ENCODE measurements at regions not wholly inside any gene's neighbourhood (a gene's known extent, or its start where the extent isn't known, plus 50 kb on each side); places are given as distances from the start of the nearest gene placed in this dataset.
"Not testable (repeated sequence)": the region's sequence is repeated elsewhere in the genome, so short reads cannot be mapped to it uniquely, and the experiment has no call there.

DNA sequence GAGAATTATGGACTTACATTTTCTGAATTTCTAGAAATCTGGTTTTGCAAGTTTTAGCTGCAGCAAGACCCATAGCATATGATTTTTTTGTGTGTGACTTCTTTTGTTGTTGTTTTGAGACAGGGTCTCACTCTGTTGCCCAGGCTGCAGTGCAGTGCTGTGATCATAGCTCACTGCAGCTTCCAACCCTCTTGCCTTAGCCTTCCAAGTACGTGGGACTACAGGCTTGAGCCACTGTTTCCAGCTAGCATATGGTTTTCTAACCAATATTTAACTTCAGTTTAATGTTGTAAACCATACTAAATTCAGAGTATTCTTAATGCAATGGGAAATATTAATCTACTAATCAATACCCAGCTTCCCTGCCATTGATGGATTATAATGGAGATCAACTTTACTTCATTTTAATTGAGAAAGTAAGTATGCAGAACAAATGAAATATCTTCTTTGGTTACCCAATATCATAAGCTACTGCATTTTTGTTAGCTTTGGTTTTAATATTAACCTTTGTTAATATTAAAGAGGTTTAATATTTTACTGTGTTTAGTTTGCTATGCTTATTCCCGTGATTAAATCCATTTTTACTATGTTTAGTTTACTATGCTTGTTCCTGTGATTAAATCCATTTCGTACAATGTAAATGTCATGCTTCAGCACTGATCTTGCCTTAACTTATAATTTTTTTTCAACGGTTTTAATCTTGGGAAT, 273.4 kb upstream of the TMEFF2 start:
- no peak for DNase-seq

DNA sequence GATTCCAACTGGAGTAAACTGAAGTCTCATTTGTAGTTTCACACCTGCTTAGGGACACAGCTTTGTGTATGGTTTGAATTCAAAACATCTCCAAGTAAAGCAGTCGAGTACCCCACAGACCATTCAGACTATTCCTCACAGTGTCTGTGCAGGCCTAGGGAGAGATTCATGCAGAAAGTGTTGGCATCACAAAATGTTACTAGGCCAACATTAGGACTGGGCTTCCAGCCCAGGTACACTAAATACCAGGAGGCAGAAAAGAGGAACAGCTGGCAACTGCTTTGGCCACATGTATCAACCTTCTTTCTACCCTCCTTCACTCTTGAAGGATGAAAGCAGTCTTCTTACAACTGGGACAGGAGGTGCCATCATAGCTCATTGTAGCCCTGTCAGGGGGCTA, 270.4 kb upstream of the TMEFF2 start:
- DNase-seq = no peak

DNA sequence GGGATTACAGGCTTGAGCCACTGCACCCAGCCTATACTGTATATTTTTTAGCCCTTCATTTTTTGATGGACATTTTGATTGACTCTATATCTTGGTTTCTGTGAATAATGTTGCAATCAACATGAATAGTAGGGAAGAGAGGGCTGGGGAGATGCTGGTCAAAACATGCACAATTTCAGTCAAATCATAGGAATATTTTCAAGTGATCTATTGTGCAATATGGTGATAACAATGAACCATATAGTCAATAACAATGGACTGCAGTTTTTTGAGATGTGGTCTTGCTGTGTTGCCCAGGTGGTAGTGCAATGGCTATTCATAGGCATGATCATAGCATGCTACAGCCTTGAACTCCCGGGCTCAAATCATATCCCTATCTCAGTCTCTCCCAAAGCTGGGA, 264.7 kb upstream of the TMEFF2 start:
- no peak for DNase-seq

DNA sequence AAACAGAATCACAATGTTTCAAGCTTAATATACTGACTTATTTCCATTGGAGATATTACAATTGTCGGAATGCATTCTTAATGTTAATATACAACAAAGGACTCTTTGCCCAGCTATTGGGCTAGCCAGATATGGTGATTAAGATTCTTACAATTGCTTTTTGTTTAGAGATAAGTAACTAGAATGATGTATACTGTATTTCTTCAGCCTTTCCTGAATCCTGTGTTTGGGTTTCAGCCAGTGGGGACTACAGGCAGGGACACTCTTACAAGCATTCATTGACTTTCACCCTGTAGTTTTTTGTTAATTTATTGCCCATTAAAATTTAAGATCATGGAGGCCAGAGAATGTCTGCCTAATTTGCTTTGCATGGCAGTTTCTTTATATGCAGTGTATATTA, 254.1 kb upstream of the TMEFF2 start:
- DNase-seq = no peak

DNA sequence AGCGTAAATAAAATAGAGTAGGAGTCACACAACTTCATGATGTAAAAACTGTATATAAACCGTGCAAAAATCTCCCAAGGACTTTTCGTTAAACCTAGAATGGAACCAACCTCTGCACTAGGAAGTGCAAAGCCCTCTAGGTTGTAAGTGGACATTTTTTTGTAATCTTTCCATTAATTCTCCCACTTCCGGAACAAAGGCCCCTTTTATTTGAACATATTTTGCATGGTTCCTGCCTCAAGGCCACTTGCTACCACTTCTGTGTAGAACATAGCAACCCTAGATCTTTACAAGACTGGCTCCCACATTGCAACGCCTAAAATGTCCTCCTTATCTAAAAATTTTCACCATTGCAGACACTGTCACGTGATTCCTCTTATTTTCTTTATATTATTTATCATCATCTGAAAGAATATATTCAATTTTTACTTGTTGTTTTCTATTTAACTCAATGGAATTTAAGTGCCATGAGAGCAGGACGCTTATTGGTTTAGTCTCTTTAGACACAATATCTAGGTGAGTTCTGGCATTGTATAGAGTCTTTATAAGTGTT, 249.6 kb upstream of the TMEFF2 start:
- no peak for DNase-seq

DNA sequence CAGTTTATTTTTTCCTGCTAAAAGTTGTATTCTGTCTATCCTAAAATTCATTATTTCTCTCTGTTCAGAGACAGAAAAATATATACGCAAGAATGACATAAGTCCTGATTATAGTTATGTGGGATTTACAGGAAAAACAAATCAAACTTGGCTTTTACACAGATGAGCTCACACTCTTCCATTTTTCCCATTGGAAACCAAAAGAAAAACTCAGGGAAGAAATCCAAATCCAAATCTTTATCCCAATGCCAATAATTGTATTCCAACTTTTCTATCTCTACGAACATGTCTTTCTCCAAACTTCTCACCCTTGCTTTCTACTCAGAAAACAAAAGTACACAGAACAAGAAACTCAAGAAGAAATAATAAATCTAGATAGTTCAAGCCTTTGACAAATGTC, 249.1 kb upstream of the TMEFF2 start:
- no peak for DNase-seq

DNA sequence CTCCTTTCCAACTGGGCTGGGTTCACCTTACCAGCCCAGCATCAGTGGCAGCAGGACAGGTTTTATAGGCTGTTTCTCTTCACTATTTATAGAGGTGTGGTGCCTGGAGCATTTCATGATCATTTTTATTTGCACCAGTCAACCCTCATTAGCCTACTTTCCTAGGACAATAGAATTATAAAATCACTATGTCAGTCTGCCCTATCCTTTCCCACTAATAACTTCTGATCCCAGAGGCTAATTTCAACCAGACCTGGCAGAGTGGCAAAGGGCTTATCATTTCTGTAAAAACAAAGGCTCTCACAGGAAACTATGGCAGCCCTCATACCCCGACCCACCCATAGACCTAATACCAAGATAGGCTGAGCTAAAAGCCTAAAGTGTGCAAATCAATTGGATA, 243.5 kb upstream of the TMEFF2 start:
- no peak for DNase-seq

DNA sequence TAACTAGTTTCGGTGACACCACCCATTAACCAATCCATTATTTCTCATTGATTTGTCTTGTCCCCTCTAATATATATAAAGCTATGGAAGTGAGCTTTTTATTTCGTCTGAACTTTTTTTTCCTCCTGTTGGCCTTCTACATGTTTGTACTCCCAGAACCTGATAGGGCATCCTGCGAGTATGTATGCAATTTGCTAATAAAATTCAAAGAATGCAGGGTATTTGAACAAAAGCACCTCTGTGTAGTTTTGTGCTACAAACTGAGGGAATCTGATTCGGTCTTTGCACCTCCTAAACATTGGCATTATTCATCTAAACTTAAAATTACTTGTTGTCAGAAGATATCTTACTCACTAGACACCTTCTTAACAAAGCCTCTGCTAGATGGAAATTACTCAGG, 242.9 kb upstream of the TMEFF2 start:
- DNase-seq = no peak

DNA sequence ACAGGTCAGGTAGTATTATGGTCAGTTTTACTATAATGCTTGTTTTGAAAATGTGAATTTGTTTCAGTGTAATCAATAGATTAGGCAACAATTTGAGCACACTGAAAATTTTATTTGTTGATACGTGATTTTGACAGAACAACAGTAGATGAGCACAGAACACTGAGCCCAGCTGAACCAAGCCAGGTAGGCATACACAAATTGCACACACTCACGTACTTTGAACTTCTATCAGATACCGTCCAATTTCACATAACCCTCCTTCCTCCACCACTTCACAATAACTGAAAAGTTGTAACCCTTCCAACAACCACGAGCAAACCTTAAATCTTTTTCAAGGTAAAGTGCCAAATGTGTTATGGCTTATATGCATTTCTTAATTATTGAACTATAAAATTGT, 229.5 kb upstream of the TMEFF2 start:
- DNase-seq = no peak

DNA sequence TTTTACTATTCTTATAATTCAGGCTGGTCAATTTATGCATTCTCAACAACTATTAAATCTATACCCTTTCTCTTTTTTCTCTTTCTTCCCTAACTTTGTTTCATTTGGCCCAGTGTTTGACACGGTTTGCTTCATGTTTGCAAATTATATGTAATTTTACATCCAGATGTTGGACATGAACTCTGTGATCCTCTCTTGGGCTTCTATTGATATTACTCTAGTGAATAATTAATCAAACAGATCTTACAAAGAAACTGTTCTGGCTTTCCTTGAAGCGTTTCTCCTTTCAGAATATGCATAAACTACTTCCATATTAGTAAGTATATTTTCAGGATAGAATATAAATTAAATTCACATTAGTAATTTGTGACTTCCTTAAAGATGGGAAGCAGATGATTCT, 225.1 kb upstream of the TMEFF2 start:
- DNase-seq = no peak

DNA sequence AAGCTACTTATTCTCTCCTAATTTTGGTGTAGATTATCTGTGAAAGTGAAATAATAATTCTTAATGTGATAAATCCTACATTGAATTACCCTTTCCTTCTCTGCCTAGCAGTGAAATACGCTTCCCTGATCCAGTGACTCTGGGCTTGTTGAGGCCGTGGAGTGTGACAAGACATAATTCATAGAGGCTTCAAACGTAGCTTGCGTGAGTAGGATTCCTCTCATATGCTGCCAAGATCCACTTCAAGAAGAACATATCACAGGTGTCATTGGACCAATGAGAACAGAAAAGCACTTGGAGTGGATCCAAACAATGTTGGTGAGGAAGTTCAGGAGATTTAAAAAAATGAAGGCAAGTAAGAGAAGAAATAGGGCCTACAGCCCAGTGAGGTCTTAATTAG, 221.3 kb upstream of the TMEFF2 start:
- no peak for DNase-seq

DNA sequence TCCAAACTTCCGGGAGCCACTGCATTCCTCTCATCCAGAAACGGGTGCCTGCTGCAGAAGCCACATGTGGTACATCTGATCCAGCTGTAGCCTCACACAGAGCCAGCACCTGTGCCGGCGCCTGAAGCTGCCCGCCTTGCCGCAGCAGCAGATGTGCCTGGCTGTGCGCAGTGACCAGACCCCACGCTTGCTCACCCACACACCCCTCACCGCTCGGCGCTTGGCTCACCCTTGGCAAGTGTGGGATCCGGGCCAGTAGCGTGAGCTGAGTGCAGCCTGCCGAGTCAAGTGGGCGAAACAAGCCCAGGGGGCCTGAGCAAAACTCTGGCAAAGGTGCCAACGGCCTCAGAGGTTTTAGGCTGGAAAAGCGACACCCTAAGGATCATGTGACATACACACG, 220.1 kb upstream of the TMEFF2 start:
- no peak for DNase-seq

DNA sequence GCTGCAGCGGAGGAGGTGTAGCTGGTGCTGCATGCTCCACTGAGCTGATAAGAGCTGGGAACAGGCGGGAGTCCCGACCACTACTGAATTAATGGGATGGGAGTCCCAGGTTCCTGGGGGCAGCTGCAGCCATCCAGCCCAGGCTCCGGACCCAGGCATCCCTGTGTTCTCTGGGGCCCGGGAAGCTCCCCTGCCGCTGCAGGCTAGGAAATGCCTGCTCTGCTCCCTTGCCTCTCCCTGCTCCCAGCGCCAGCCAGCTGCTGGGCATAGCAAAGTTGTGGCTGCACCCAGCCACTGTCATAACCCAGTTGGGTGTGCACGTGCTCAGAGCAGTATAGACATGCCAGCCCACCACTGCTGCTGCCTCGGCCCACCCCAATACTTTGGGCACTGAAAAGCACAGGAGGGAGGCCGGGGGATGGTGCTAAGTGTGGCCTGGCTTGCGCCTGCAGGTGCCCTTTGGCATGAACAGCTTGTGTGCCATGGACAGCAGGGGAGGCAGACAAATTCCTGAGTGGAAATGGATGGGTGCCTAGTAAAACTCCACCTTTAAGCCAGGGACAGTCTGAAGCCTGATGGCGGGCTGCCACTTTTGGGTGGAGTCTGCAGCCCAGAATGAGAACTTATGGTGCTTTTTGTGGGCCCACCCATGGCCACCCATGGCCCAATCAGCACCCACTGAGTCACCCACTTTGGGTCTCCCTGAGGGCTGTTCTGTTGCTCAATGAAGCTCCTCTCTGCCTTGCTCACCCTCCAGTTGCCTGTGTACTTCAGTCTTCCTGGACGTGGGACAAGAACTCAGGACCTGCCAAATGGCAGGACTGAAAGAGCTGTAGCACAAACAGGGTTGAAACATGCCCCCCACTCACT, 219.3 kb upstream of the TMEFF2 start:
- no peak for DNase-seq

DNA sequence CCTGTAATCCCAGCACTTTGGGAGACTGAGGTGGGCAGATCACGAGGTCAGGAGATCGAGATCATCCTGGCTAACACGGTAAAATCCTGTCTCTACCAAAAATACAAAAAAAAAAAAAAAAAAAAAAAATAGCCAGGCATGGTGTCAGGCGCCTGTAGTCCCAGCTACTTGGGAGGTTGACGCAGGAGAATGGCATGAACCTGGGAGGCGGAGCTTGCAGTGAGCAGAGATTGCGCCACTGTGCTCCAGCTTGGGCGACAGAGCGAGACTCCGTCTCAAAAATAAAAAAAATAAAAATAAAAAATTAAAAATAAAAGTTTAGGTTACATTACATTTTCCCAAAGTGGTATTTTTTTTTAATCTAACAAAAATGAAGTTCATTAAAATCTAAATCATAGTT, 218.1 kb upstream of the TMEFF2 start:
- not testable (repeated sequence) for DNase-seq

DNA sequence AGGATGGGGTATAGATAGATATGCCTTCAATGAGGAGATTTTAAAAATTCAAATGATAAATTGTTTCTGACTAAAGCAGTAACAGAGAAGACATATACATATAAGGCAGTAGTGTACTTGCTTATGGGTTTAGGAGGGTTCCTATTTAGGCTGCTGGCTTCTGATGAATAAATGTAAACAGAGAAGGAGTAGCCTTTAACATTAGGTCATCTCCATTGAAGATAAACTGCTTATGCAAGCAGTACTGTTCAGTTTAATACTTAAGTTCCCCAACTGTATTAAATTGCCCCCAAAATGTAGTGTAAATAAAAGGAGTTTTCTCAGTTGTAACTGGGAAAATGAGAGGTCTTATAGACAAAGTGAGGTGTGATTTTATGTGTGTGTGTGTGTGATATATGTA, 217.7 kb upstream of the TMEFF2 start:
- DNase-seq = no peak

DNA sequence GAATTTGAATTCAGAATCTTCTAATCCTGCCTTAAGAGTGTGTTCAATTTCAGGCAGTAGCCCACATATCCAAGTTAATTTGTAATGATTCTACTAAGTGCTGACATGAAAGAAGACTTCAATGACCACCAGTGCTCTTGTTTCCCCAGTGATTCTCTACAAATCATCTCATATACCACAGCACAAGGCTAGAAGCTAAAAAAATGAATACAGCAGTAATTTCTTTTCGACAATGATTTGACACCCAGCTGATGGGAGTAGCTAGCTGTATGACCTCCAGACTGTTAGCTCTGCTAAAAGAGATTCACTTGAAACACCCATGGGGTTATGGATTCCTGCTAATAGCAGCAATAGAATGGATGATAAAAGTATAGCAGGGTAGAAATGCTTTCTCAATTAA, 217.0 kb upstream of the TMEFF2 start:
- DNase-seq = no peak

DNA sequence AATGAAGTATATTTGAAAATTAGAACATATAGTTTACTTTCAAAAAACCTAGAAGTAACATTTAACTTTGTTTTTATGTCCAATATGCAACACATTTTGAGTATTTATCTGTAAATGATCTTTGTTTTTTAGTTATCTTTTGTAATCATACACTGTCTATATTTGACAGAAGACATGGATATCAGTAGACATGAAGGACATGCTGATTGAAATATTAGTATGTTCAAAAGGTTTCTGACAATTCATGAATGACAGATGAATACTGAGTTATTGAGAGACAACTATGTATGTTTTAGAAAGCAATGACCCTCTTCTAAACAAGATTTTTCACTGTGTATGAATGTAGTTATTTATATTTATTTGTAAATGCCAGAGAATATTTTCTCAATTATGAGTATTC, 215.6 kb upstream of the TMEFF2 start:
- DNase-seq = no peak

DNA sequence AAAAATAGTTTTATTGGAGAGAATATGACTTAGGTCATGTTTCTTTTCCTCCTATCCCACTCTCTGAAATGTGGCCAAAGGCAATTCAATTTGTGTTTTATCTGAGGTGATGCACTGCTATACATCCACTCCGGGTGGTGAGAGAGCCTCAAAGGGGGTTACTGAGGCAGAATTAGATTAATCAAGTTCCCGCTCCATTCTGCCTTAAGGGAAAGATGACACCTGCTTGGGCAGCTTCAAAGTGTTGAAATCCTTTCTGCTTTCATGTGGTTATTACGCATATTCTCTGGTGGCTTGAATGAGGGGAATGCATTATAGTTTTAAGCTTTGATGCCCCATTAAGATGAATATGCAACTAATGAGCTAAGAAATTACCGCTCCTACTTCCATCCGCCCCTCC, 213.0 kb upstream of the TMEFF2 start:
- no peak for DNase-seq

DNA sequence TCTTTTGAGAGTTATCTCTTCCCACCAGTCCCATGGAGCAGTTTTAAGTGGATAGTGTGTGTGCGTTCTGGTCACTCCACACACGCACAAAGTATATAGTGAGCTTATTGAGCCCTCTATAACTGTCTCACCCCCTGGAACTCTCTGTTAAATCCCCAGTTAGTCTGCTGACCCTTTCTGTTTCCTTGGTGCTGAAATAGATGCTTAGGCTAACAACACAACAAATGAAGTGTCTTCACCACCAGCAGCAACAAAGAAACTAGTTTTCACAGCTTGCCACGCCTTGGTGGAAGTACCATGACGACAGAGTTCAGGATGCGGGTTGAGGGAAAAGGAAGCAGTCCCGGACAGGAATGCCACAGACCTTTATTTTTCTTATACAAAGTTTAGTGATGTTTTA, 203.5 kb upstream of the TMEFF2 start:
- no peak for DNase-seq

DNA sequence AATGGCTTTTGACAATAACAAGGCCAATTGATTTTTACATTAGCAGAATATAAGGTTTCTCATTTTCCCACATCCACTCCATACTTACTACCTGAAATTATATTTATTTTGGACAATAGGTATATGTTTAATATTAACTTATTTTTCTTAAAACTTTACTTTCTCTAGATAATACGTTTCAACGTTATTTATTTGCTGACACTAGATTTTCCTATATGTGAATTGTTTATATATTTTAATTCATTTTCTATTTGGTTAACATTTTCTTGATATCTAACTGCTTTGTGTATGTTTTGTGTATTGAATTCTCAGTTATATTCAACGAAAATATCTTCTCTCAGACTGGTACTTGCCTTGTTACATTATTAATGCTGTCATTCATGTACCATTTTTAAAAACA, 199.9 kb upstream of the TMEFF2 start:
- DNase-seq = no peak

DNA sequence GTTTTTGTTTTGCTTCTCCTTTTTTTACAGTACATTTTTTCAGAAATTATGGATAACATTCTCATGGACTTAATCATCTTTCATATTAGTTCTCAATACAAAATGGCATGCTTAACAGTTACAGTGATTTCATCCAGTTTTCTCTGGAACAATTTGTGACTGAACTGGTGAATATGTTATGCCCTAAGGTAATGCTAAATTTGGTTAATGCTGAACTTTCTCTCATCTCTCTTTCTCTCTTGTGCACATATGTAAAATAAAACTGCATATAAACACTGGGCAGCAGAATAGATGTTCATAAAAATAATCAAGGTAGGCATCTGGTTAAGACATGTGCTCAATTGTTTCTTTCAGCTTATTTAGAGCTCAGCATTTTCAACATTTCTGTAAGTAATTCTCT, 196.3 kb upstream of the TMEFF2 start:
- DNase-seq = no peak

DNA sequence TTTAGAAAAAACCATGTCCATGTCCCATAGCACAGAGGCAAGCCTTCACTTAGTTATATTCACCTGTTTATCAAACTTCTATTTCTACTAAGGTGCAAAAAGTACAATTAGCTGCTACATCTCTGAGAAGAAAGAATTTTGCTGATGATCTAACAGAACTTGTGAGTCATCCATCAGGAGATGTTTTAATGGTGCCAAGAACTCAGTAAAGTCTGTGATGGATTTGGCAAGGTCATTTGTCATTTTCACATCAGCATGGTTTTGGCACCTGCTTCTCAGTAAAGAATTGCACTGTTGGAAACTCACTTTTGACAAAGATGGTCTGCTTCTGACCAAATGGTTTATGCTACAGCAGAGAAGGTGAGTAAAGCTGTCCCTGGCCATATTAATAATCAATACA, 195.7 kb upstream of the TMEFF2 start:
- DNase-seq = no peak

DNA sequence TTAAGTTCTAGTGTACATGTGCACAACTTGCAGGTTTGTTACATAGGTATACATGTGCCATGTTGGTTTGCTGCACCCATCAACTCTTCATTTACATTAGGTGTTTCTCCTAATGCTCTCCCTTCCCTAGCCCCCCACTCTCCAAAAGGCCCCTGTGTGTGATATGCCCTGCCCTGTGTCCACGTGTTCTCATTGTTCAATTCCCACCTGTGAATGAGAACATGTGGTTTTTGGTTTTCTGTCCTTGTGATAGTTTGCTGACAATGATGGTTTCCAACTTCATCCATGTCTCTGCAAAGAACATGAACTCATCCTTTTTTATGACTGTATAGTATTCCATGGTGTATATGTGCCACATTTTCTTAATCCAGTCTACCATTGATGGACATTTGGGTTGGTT, 189.5 kb upstream of the TMEFF2 start:
- DNase-seq = not testable (repeated sequence)

DNA sequence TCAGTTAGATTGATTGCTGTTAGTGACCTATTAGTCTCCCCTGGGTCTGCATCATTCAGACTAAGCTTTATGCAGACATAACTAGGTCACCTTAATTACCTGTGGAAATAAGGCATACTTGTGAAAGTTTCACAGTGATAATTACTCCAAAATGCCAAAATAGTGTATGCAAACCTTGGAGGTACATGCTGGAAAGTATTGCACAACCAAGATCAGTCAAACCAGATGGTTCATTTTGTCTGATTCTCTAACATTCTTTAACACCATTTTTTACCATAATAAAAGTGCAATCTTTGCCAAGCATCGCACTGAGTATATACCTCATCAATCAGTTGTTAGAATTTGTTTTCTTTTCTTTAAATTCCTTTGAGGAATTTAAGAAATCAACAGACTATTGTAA, 186.3 kb upstream of the TMEFF2 start:
- DNase-seq = no peak
